MM.1S (cell line): ENCODE measurements at regions not wholly inside any gene's neighbourhood (a gene's known extent, or its start where the extent isn't known, plus 50 kb on each side); places are given as distances from the start of the nearest gene placed in this dataset.

Experiments
- DNase-seq: peaks from one replicate; pipeline ENCODE4 v3.0.0-alpha.2; 2015
- H2AFZ ChIP-seq: fragments of 300-600 bp; sonication (generic); 2 replicates; pipeline ENCODE4 v1.6.0; 2016; ENCODE audit warnings: antibody characterized with exemption, low read length
- H3F3A ChIP-seq: fragments of 300-600 bp; sonication (generic); 2 replicates; pipeline ENCODE4 v1.6.1; 2016; ENCODE audit warnings: mild to moderate bottlenecking, antibody characterized with exemption, low read length, moderate library complexity, mixed read lengths; ENCODE audit not compliant: insufficient read depth
- H3K27ac ChIP-seq: fragments of 300-600 bp; sonication (generic); 2 replicates; pipeline ENCODE4 v1.5.1; 2016; ENCODE audit warnings: mild to moderate bottlenecking, low read length
- H3K27me3 ChIP-seq: fragments of 300-600 bp; sonication (generic); replicated peaks from 2 replicates; pipeline ENCODE4 v1.6.0; 2016; ENCODE audit warnings: low read length; ENCODE audit not compliant: insufficient read depth
- H3K36me3 ChIP-seq: fragments of 300-600 bp; sonication (generic); replicated peaks from 2 replicates; pipeline ENCODE4 v1.6.1; 2016; ENCODE audit warnings: mild to moderate bottlenecking, low read length, mixed read lengths; ENCODE audit not compliant: insufficient read depth
- H3K4me1 ChIP-seq: fragments of 300-600 bp; sonication (generic); 2 replicates; pipeline ENCODE4 v1.6.1; 2016; ENCODE audit warnings: low read length, mixed read lengths
- H3K4me2 ChIP-seq: fragments of 300-600 bp; sonication (generic); 2 replicates; pipeline ENCODE4 v1.6.0; 2016; ENCODE audit warnings: low read depth, low read length
- H3K4me3 ChIP-seq: fragments of 300-600 bp; sonication (generic); 2 replicates; pipeline ENCODE4 v1.5.1; 2016; ENCODE audit warnings: low read length, mixed read lengths
- H3K79me2 ChIP-seq: fragments of 300-600 bp; sonication (generic); 2 replicates; pipeline ENCODE4 v1.6.1; 2016; ENCODE audit warnings: mixed run types, low read length, mixed read lengths
- H3K9ac ChIP-seq: fragments of 300-600 bp; sonication (generic); 2 replicates; pipeline ENCODE4 v1.6.1; 2016; ENCODE audit warnings: low read length, mixed read lengths
- H3K9me2 ChIP-seq: fragments of 300-600 bp; sonication (generic); replicated peaks from 2 replicates; pipeline ENCODE4 v1.6.1; 2016; ENCODE audit warnings: mild to moderate bottlenecking, low read length, mixed read lengths; ENCODE audit not compliant: insufficient read depth
- H3K9me3 ChIP-seq: fragments of 300-600 bp; sonication (generic); replicated peaks from 2 replicates; pipeline ENCODE4 v1.6.1; 2016; ENCODE audit warnings: mild to moderate bottlenecking, low read length, mixed read lengths; ENCODE audit not compliant: insufficient read depth
- H4K20me1 ChIP-seq: fragments of 300-600 bp; sonication (generic); 2 replicates; pipeline ENCODE4 v1.6.1; 2016; ENCODE audit warnings: mild to moderate bottlenecking, low read length, moderate library complexity, mixed read lengths; ENCODE audit not compliant: insufficient read depth
- EZH2 ChIP-seq: fragments of 300-600 bp; sonication (generic); optimal IDR thresholded peaks from 2 replicates; pipeline ENCODE3; 2017; ENCODE audit warnings: low read depth, mild to moderate bottlenecking, antibody characterized with exemption, low read length, mixed read lengths
- EZH2phosphoT487 ChIP-seq: fragments of 300-600 bp; sonication (generic); IDR thresholded peaks from 2 replicates; pipeline ENCODE4 v1.6.1; 2018; ENCODE audit warnings: antibody characterized with exemption, low read length
- TF ChIP-seq, protein P1 (sequence below): fragments of 300-600 bp; sonication (generic); IDR thresholded peaks from 2 replicates; pipeline ENCODE4 v1.5.1; 2016; ENCODE audit warnings: antibody characterized with exemption, low read length, mixed read lengths

DNA sequence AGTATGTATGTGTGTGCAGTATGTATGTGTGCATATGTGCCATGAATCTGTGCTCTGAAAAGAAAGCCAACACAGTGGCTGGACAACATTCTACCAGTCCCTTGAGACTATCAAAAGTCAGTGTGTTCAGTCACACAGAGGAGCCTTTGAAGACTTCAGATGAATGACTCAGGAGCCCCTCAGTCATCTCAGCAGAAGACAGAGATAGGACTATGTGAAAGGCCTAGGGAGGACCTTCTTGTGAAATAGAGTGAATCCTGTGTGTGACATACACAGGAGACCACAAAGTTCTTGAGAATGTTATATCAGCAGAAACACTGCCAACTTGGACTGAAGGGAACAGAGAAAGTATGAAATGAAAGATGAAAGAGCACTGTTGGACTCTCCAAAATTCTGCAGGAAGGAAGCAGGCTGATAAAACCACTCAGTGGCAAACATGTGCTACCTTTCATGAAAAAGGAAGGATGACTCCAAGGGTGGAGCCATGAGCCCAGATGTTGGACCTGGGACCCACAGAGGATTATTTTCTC lies 108.4 kb downstream of the METRNL start:
- no peak overlapping the region for H3K4me2 ChIP-seq
- TF ChIP-seq EZH2 (no peak), EZH2phosphoT487 (no peak)
- TF ChIP-seq, protein P1, sequence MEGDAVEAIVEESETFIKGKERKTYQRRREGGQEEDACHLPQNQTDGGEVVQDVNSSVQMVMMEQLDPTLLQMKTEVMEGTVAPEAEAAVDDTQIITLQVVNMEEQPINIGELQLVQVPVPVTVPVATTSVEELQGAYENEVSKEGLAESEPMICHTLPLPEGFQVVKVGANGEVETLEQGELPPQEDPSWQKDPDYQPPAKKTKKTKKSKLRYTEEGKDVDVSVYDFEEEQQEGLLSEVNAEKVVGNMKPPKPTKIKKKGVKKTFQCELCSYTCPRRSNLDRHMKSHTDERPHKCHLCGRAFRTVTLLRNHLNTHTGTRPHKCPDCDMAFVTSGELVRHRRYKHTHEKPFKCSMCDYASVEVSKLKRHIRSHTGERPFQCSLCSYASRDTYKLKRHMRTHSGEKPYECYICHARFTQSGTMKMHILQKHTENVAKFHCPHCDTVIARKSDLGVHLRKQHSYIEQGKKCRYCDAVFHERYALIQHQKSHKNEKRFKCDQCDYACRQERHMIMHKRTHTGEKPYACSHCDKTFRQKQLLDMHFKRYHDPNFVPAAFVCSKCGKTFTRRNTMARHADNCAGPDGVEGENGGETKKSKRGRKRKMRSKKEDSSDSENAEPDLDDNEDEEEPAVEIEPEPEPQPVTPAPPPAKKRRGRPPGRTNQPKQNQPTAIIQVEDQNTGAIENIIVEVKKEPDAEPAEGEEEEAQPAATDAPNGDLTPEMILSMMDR: no peak
- H4K20me1 ChIP-seq: no peaks in the 10 kb centered on the region
- no peaks in the 10 kb centered on the region; the same call in 1 of the 2 replicates for H3F3A ChIP-seq
- no peaks in the 10 kb centered on the region for H3K79me2 ChIP-seq
- H3K9me2 ChIP-seq: no peaks in the 10 kb centered on the region
- H3K27ac ChIP-seq: no peak overlapping the region
- H3K36me3 ChIP-seq: no peaks in the 10 kb centered on the region
- no peak for DNase-seq
- no peaks in the 10 kb centered on the region for H3K9me3 ChIP-seq
- H3K9ac ChIP-seq: no peak overlapping the region
- no peaks in the 10 kb centered on the region for H3K4me1 ChIP-seq
- peaks cover 50% of the 10 kb centered on the region for H3K27me3 ChIP-seq
- no peak overlapping the region for H2AFZ ChIP-seq
- no peak overlapping the region for H3K4me3 ChIP-seq

DNA sequence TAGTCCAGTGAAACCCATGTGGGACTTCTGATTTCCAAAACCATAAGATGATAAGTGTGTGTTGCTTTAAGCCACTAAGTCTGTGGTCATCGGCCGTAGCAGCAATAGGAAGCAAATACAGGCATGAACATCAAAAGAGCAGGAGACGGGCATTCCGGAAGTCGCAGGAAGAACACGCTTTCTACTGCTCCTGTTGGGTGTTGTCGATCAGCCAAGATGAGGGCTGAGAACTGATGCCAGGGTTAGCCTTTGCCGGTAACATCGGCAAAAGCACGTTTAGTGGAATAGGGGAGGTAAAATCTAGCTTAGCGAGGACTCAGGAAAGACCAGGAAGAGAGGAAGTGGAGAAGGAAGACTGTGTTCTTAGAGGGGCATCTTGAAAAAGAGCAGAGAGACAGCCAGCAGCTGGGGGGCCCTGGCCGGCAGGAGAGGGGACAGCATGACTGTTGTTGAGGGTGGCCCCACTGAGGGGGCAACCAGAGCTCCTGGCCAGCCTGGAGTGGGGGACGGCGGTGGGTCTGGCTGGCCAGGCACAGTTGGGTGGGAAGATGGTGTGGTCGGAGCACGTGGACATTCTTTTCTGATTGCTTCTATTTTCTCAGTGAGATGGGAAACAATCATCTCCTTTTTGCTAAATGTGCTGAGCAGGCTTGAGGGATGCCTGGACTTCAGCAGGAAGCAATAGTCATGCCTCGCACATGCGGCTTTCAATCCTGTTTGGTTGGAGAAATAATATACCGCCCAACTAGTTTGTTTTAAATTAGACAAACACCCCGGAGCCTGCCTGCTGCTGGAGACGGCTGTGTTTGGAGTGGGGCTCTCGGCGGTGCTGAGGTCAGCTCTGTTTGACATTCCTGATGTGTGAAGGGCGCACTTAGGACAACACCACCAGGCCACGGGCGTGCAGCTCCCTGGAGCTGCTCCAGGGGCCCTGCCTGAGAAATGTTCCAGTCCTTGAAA lies 109.9 kb downstream of the METRNL start:
- H3K9ac ChIP-seq: no peak overlapping the region
- H3K9me2 ChIP-seq: no peaks in the 10 kb centered on the region
- H3K4me2 ChIP-seq: no peak overlapping the region
- no peak overlapping the region for H2AFZ ChIP-seq
- H3K4me1 ChIP-seq: peaks cover 4% of the 10 kb centered on the region
- TF ChIP-seq EZH2 (no peak), EZH2phosphoT487 (no peak)
- TF ChIP-seq, protein P1: no peak
- no peaks in the 10 kb centered on the region for H4K20me1 ChIP-seq
- H3K27ac ChIP-seq: no peak overlapping the region
- H3K9me3 ChIP-seq: no peaks in the 10 kb centered on the region
- H3K79me2 ChIP-seq: no peaks in the 10 kb centered on the region
- DNase-seq: no peak
- H3K4me3 ChIP-seq: no peak overlapping the region
- H3K27me3 ChIP-seq: peaks cover 35% of the 10 kb centered on the region
- no peaks in the 10 kb centered on the region; the same call in 1 of the 2 replicates for H3F3A ChIP-seq
- H3K36me3 ChIP-seq: no peaks in the 10 kb centered on the region

DNA sequence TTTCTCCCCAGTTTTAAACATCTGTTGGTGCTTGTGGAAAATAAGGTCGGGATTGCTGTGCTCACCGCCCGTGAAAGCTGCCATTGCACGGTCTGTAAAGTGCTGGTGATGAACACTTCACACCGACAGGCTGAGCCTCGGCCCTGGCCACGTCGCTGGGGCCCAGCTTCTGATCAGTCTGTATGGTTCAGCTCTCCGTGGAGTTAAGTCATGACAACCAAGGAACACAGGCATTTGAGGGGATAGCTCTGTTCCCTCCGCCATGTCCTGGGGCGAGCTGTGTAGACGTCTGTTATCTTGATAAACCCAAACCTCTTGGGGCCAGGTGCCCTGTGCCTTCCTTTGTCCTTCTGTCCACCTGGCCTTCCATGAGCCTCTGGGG lies 110.6 kb downstream of the METRNL start:
- Histone ChIP-seq H3K4me2 (no peak overlapping the region), H3K9me2 (no peaks in the 10 kb centered on the region), H3K9ac (no peak overlapping the region), H3K4me3 (no peak overlapping the region), H3K36me3 (no peaks in the 10 kb centered on the region), H3F3A (no peaks in the 10 kb centered on the region; the same call in 1 of the 2 replicates), H4K20me1 (no peaks in the 10 kb centered on the region), H2AFZ (no peak overlapping the region), H3K9me3 (no peaks in the 10 kb centered on the region), H3K27ac (no peak overlapping the region), H3K27me3 (peaks cover 28% of the 10 kb centered on the region), H3K4me1 (peaks cover 4% of the 10 kb centered on the region), H3K79me2 (no peaks in the 10 kb centered on the region)
- TF ChIP-seq EZH2 (no peak), EZH2phosphoT487 (no peak)
- TF ChIP-seq, protein P1: no peak
- no peak for DNase-seq
